K562 (cell line): ENCODE measurements at regions not wholly inside any gene's neighbourhood (a gene's known extent, or its start where the extent isn't known, plus 50 kb on each side); places are given as distances from the start of the nearest gene placed in this dataset.

Experiments
- CTBP1 ChIP-seq: fragments of 450-650 bp; IDR thresholded peaks from 2 replicates; pipeline ENCODE4 v1.6.1; 2016; ENCODE audit warnings: borderline replicate concordance
- CXXC5 ChIP-seq: fragments of 250-450 bp; sonication (Bioruptor Pico); IDR thresholded peaks from 2 replicates; pipeline ENCODE4 v1.8.0; 2022; ENCODE audit warnings: inconsistent platforms, mild to moderate bottlenecking, moderate library complexity
- DPF2 ChIP-seq: fragments of 450-650 bp; IDR thresholded peaks from 2 replicates; pipeline ENCODE4 v1.6.1; 2016
- FOXA1 ChIP-seq: fragments of 450-650 bp; IDR thresholded peaks from 2 replicates; pipeline ENCODE4 v1.6.1; 2016; ENCODE audit warnings: mild to moderate bottlenecking, borderline replicate concordance
- HIVEP1 ChIP-seq: fragments of 250-450 bp; sonication (Bioruptor Pico); IDR thresholded peaks from 2 replicates; pipeline ENCODE4 v1.4.0; 2020; ENCODE audit warnings: mild to moderate bottlenecking
- HMGN3 ChIP-seq: IDR thresholded peaks from 2 replicates; pipeline ENCODE4 v1.6.1; 2011; ENCODE audit warnings: borderline replicate concordance, low read depth, mild to moderate bottlenecking, mixed read lengths, low read length; ENCODE audit not compliant: insufficient read length; ENCODE audit errors: extremely low read depth
- IRF1 ChIP-seq: sonication (generic); formaldehyde crosslinking; IDR thresholded peaks from 2 replicates; pipeline ENCODE4 v1.8.0; 2022; ENCODE audit warnings: missing genetic modification reagents, mild to moderate bottlenecking, borderline replicate concordance
- JUN ChIP-seq, 2 experiments: sonication (generic) in 1 of 2; formaldehyde crosslinking in 1 of 2; IDR thresholded peaks; 2 replicates each; pipeline versions ENCODE4 v1.6.1 to v1.8.0; 2012 to 2022; ENCODE audit warnings: borderline replicate concordance in 2 of 2, mild to moderate bottlenecking in 2 of 2, improper control_type of control experiment in 1 of 2, low read depth in 1 of 2, low read length in 1 of 2, missing genetic modification reagents in 1 of 2
- JUND ChIP-seq, 2 experiments: IDR thresholded peaks; 2 replicates in 1 of 2; 3 replicates in 1 of 2; pipeline ENCODE4 v1.6.1; 2011; ENCODE audit warnings: borderline replicate concordance in 2 of 2, low read depth in 2 of 2, low read length in 2 of 2, improper control_type of control experiment in 1 of 2, missing biosample characterization in 1 of 2, missing genetic modification characterization in 1 of 2, missing genetic modification reagents in 1 of 2
- L3MBTL2 ChIP-seq: fragments of 450-650 bp; IDR thresholded peaks from 2 replicates; pipeline ENCODE4 v1.6.1; 2016; ENCODE audit warnings: mild to moderate bottlenecking, moderate library complexity
- MAZ ChIP-seq, 2 experiments: fragments of 450-650 bp in 1 of 2; sonication (generic) in 1 of 2; formaldehyde crosslinking; IDR thresholded peaks in 1 of 2; conservative IDR thresholded peaks in 1 of 2; 2 replicates each; pipeline versions ENCODE4 v1.4.0 to v1.5.0; 2020; ENCODE audit warnings: mild to moderate bottlenecking in 1 of 2, missing genetic modification reagents in 1 of 2
- MYC ChIP-seq, 2 experiments: fragments of 250-450 bp in 1 of 2; sonication (Bioruptor Pico) in 1 of 2; IDR thresholded peaks; 2 replicates each; pipeline versions ENCODE4 v1.5.1 to v1.6.1; 2012 to 2021; ENCODE audit warnings: low read depth in 2 of 2, borderline replicate concordance in 1 of 2, improper control_type of control experiment in 1 of 2, low read length in 1 of 2, mild to moderate bottlenecking in 1 of 2, moderate library complexity in 1 of 2
- NCOR1 ChIP-seq: fragments of 450-650 bp; IDR thresholded peaks from 2 replicates; pipeline ENCODE4 v1.6.1; 2016; ENCODE audit warnings: mild to moderate bottlenecking, moderate library complexity
- NFIC ChIP-seq: fragments of 450-650 bp; IDR thresholded peaks from 2 replicates; pipeline ENCODE4 v1.6.1; 2017; ENCODE audit warnings: mild to moderate bottlenecking, inconsistent platforms
- NR2C1 ChIP-seq, 2 experiments: fragments of 450-650 bp; IDR thresholded peaks; 2 replicates each; pipeline ENCODE4 v1.6.1; 2017; ENCODE audit warnings: mild to moderate bottlenecking in 2 of 2, antibody characterized with exemption in 1 of 2, inconsistent platforms in 1 of 2, missing compliant biosample characterization in 1 of 2, missing genetic modification characterization in 1 of 2
- SMARCA4 ChIP-seq: fragments of 450-650 bp; IDR thresholded peaks from 2 replicates; pipeline ENCODE4 v1.6.1; 2016
- STAT5A ChIP-seq: IDR thresholded peaks from 2 replicates; pipeline ENCODE4 v1.6.1; 2012; ENCODE audit warnings: low read length, inconsistent platforms, borderline replicate concordance
- TARDBP ChIP-seq: fragments of 450-650 bp; IDR thresholded peaks from 2 replicates; pipeline ENCODE4 v1.6.1; 2016
- USF1 ChIP-seq: sonication (generic); formaldehyde crosslinking; IDR thresholded peaks from 2 replicates; pipeline ENCODE4 v1.9.0; 2022; ENCODE audit warnings: mild to moderate bottlenecking, missing genetic modification reagents
- ZFP36 ChIP-seq: fragments of 150-350 bp; IDR thresholded peaks from 2 replicates; pipeline ENCODE4 v1.6.1; 2018; ENCODE audit warnings: low read length, low read depth; ENCODE audit not compliant: partially characterized antibody
- ZFX ChIP-seq: sonication (generic); formaldehyde crosslinking; IDR thresholded peaks from 2 replicates; pipeline ENCODE4 v1.8.0; 2022; ENCODE audit warnings: mild to moderate bottlenecking, missing genetic modification reagents, moderate library complexity
- ZNF347 ChIP-seq: fragments of 450-650 bp; formaldehyde crosslinking; IDR thresholded peaks from 2 replicates; pipeline ENCODE4 v1.4.0; 2020; ENCODE audit warnings: low read depth, mild to moderate bottlenecking, moderate library complexity
- ZNF77 ChIP-seq: fragments of 250-450 bp; sonication (Bioruptor Pico); IDR thresholded peaks from 2 replicates; pipeline ENCODE4 v1.5.0; 2020
- ZZZ3 ChIP-seq: fragments of 450-650 bp; IDR thresholded peaks from 2 replicates; pipeline ENCODE4 v1.6.1; 2016; ENCODE audit warnings: antibody characterized with exemption, mild to moderate bottlenecking, moderate library complexity
- TF ChIP-seq, protein P1 (sequence below), 2 experiments: fragments of 250-450 bp in 1 of 2; fragments of 450-650 bp in 1 of 2; sonication (Bioruptor Pico) in 1 of 2; IDR thresholded peaks; 2 replicates each; pipeline versions ENCODE4 v1.6.1 to v1.8.0; 2016 to 2021; ENCODE audit warnings: mild to moderate bottlenecking in 2 of 2, moderate library complexity in 2 of 2, missing compliant biosample characterization in 1 of 2, missing genetic modification characterization in 1 of 2

DNA sequence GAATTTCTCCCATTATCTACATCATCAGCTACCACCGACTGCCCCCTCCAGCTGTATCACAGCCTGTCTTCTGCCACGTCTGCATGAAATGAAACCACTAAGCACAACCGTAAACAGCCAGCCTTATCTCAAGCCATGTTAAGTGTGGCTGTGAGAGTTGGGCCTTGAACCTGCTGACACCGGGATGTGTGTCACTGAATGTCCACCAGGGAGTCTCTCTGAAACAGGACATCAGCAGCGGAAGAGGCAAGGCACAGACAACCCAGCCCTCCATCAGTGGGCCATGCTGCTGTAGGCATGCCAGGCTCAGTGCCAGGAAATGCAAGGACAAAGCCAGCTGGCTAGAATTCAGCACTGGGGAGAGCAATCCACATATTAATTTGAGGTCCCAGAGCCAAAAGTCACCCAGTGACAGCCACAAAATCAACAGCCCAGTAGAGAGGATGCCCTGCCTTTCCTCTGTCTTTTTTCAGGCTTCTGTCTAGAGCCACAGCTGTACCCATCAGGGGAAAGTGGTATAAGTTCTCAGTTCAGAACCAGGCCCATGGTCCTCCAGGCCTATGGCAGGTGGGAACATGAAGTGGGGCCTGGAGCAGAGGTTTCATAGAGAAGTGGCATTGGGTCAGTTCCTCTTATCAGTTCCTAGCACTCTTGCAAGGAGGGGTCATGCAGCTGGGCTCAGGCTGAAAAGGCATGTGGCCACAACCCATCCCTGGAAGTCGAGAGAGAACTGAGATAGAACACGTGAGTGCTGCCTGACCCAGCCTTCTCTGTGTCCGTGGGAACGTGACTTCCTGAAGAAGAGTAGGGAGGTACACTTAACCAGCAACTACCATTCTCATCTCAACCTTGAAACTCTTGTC lies 199.4 kb downstream of the ESM1 start (continued):
- TF ChIP-seq USF1 (CRISPR knock-in tag) (peak; percentile 53), NFIC (peak; percentile 26), CTBP1 (peak; percentile 60), JUND (IDR thresholded peaks at IDR 0.05; ENCODE audit: borderline replicate concordance, low read depth, low read length) (0 out of 2 replicates have a peak, but pooled peaks have one; percentile 52), JUND (tag; IDR thresholded peaks at IDR 0.05; ENCODE audit: borderline replicate concordance, low read depth, low read length) (peak; percentile 26; the same call in 2 of the 3 replicates), ZFP36 (peak; percentile 35), ZNF77 (CRISPR knock-in tag) (no peak), STAT5A (peak; percentile 41; the same call in 1 of the 2 replicates), HMGN3 (no peak), NR2C1 (IDR thresholded peaks at IDR 0.05) (0 out of 2 replicates have a peak, but pooled peaks have one; percentile 13), NR2C1 (tag; IDR thresholded peaks at IDR 0.05) (no peak), IRF1 (CRISPR knock-in tag) (no peak), SMARCA4 (peak; percentile 60), L3MBTL2 (peak; percentile 90), MYC (IDR thresholded peaks at IDR 0.05; ENCODE audit: low read depth, low read length) (peak; percentile 79; the same call in 1 of the 2 replicates), MYC (CRISPR knock-in tag; IDR thresholded peaks at IDR 0.05; ENCODE audit: borderline replicate concordance, low read depth) (peak; percentile 16; the same call in 1 of the 2 replicates), ZNF347 (CRISPR knock-in tag) (no peak), TARDBP (no peak), CXXC5 (CRISPR knock-in tag) (peak; percentile 58), ZZZ3 (no peak), NCOR1 (peak; percentile 68), ZFX (CRISPR knock-in tag) (peak; percentile 36; the same call in 1 of the 2 replicates), MAZ (CRISPR knock-in tag; conservative IDR thresholded peaks at IDR 0.05 in 1 of 2, IDR thresholded peaks at IDR 0.05 in 1 of 2) (peak; percentile 9 to 34; a peak in 3 of 4 replicates), DPF2 (peak; percentile 41), FOXA1 (no peak), HIVEP1 (no peak), JUN (IDR thresholded peaks at IDR 0.05; ENCODE audit: borderline replicate concordance, low read depth, low read length) (peak; percentile 36; the same call in 1 of the 2 replicates), JUN (CRISPR knock-in tag; IDR thresholded peaks at IDR 0.05; ENCODE audit: borderline replicate concordance) (no peak)
- TF ChIP-seq, protein P1, sequence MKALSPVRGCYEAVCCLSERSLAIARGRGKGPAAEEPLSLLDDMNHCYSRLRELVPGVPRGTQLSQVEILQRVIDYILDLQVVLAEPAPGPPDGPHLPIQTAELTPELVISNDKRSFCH (CRISPR knock-in tag; IDR thresholded peaks at IDR 0.05), result no peak
- TF ChIP-seq, protein P1 (tag; IDR thresholded peaks at IDR 0.05), result no peak
